Calu3 (cell line): ENCODE measurements at regions not wholly inside any gene's neighbourhood (a gene's known extent, or its start where the extent isn't known, plus 50 kb on each side); places are given as distances from the start of the nearest gene placed in this dataset.

Experiments used
- BruUV-seq: library from RNA; stranded (reverse); fragments of 400-500 nt; replicated peaks from 2 replicates; lab custom pipeline; 2021; lab: Mats Ljungman, UMichigan
- CTCF ChIA-PET: fragments of 300-600 bp; sonication (Branson Sonifier 250); formaldehyde crosslinking; loops from one replicate; lab custom pipeline; 2022; ENCODE audit warnings: antibody characterized with exemption; lab: Charles Lee
- DNase-seq: peaks from one replicate; pipeline ENCODE4 v3.0.0; 2022
- H3K27ac Mint-ChIP-seq: one replicate; pipeline ENCODE4 v1.8.0; 2022; ENCODE audit warnings: mixed read lengths; ENCODE audit not compliant: unreplicated experiment
- H3K27me3 Mint-ChIP-seq: one replicate; pipeline ENCODE4 v1.8.0; 2022; ENCODE audit warnings: mixed read lengths; ENCODE audit not compliant: unreplicated experiment
- H3K36me3 Mint-ChIP-seq: one replicate; pipeline ENCODE4 v1.8.0; 2022; ENCODE audit warnings: mild to moderate bottlenecking, moderate library complexity, mixed read lengths; ENCODE audit not compliant: insufficient read depth, unreplicated experiment
- H3K4me1 Mint-ChIP-seq: one replicate; pipeline ENCODE4 v1.8.0; 2022; ENCODE audit warnings: mild to moderate bottlenecking, low read depth, mixed read lengths; ENCODE audit not compliant: unreplicated experiment
- H3K4me3 Mint-ChIP-seq: one replicate; pipeline ENCODE4 v1.8.0; 2022; ENCODE audit warnings: mild to moderate bottlenecking, low read depth, moderate library complexity, mixed read lengths; ENCODE audit not compliant: unreplicated experiment
- H3K9me3 Mint-ChIP-seq: one replicate; pipeline ENCODE4 v1.8.0; 2022; ENCODE audit warnings: low read depth, mixed read lengths; ENCODE audit not compliant: unreplicated experiment
- intact Hi-C: fragments of 100-400 bp; cut with micrococcal nuclease; formaldehyde crosslinking; loops from one replicate; pipeline ENCODE4 v1.10.0; 2022; ENCODE audit not compliant: unreplicated experiment
- TF ChIP-seq, protein P1 (sequence below): fragments of 200-600 bp; IDR thresholded peaks from one replicate; pipeline ENCODE4 v1.8.0; 2022; ENCODE audit warnings: antibody characterized with exemption; ENCODE audit not compliant: unreplicated experiment

DNA sequence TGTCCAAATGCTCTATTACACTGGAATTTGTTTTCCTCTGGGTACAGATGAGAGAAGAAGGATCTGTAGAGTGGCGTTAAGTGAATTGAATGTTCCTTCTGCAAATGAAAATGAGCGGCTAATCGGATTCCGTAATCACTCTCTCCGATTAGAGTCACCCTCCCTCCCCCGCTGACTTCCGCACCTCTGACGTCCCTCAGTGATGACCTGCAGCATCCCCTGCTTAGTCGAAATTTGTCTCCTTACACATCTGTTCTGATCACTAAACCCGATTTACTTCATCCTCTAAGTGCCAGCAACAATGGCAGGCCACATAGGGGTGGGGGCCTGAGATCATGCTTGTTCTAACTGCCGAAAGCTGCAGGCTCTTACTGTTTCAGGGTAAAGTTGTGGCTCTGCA lies 378.7 kb downstream of the SEC16B start:
- BruUV-seq = no TSS peak
- no peaks in the 10 kb centered on the region for H3K9me3 Mint-ChIP-seq
- CTCF ChIA-PET = no interaction called here
- no peaks in the 10 kb centered on the region for H3K36me3 Mint-ChIP-seq
- H3K27me3 Mint-ChIP-seq = peaks cover 52% of the 10 kb centered on the region
- TF ChIP-seq, protein P1, sequence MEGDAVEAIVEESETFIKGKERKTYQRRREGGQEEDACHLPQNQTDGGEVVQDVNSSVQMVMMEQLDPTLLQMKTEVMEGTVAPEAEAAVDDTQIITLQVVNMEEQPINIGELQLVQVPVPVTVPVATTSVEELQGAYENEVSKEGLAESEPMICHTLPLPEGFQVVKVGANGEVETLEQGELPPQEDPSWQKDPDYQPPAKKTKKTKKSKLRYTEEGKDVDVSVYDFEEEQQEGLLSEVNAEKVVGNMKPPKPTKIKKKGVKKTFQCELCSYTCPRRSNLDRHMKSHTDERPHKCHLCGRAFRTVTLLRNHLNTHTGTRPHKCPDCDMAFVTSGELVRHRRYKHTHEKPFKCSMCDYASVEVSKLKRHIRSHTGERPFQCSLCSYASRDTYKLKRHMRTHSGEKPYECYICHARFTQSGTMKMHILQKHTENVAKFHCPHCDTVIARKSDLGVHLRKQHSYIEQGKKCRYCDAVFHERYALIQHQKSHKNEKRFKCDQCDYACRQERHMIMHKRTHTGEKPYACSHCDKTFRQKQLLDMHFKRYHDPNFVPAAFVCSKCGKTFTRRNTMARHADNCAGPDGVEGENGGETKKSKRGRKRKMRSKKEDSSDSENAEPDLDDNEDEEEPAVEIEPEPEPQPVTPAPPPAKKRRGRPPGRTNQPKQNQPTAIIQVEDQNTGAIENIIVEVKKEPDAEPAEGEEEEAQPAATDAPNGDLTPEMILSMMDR = no peak
- no peak overlapping the region for H3K4me3 Mint-ChIP-seq
- H3K27ac Mint-ChIP-seq = no peak overlapping the region
- DNase-seq = no peak
- intact Hi-C loops = no loop called here
- peaks cover 12% of the 10 kb centered on the region for H3K4me1 Mint-ChIP-seq

DNA sequence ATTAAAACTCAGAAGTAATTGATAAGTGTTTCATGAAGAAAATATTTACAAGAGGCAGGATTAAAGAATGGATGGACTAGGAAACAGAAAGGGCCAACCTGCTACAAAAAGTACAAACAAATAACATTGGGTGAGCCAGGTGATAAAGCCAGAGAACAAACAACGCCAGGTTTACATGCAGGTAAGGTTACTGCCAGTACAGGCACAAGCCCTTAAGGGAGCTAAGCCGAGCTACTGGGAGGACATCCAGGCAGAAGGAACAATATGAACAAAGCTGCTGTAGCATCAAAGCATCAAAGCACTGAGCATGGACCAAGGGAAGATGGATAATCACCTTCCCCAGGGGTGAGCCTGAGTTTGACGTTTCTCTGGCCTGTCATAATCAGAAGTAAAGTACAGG lies 380.7 kb downstream of the SEC16B start:
- Mint-ChIP-seq H3K36me3 (peaks cover 6% of the 10 kb centered on the region), H3K27ac (no peak overlapping the region), H3K9me3 (no peaks in the 10 kb centered on the region), H3K27me3 (peaks cover 32% of the 10 kb centered on the region), H3K4me1 (peaks cover 27% of the 10 kb centered on the region), H3K4me3 (no peak overlapping the region)
- no peak for DNase-seq
- TF ChIP-seq, protein P1 = no peak
- intact Hi-C loops = loop anchor here (5.0 to 10.0 kb wide), 2 partner anchors 334 to 338 kb away; no protein-coding TSS in a partner anchor
- CTCF ChIA-PET = no interaction called here
- BruUV-seq = no TSS peak

DNA sequence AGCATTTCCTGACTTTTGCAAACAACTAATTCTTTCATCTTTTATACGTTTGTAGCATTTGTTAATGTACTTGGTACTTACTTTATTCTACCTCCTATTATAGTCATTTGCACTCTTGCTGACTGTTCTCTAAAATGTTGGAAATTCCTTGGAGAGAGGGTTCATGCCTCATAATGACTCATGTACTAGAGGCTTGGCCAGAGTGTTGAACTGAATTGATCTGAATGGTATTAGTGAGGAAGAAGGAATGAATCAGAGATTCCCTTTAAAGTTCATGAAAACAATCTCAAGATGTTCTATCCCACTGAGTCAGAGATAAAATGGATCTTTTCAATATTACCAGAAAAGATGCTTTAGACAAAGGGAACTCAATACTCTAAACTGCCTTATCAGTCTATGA lies 383.4 kb downstream of the SEC16B start:
- Mint-ChIP-seq H3K27me3 (peaks cover 7% of the 10 kb centered on the region), H3K36me3 (peaks cover 6% of the 10 kb centered on the region), H3K9me3 (no peaks in the 10 kb centered on the region), H3K27ac (peak overlapping the region; percentile 32), H3K4me1 (peaks cover 27% of the 10 kb centered on the region), H3K4me3 (no peak overlapping the region)
- intact Hi-C loops = loop anchor here (5.0 to 10.0 kb wide), 2 partner anchors 332 to 341 kb away; no protein-coding TSS in a partner anchor
- no TSS peak for BruUV-seq
- DNase-seq = no peak
- CTCF ChIA-PET = no interaction called here
- TF ChIP-seq, protein P1 = no peak

DNA sequence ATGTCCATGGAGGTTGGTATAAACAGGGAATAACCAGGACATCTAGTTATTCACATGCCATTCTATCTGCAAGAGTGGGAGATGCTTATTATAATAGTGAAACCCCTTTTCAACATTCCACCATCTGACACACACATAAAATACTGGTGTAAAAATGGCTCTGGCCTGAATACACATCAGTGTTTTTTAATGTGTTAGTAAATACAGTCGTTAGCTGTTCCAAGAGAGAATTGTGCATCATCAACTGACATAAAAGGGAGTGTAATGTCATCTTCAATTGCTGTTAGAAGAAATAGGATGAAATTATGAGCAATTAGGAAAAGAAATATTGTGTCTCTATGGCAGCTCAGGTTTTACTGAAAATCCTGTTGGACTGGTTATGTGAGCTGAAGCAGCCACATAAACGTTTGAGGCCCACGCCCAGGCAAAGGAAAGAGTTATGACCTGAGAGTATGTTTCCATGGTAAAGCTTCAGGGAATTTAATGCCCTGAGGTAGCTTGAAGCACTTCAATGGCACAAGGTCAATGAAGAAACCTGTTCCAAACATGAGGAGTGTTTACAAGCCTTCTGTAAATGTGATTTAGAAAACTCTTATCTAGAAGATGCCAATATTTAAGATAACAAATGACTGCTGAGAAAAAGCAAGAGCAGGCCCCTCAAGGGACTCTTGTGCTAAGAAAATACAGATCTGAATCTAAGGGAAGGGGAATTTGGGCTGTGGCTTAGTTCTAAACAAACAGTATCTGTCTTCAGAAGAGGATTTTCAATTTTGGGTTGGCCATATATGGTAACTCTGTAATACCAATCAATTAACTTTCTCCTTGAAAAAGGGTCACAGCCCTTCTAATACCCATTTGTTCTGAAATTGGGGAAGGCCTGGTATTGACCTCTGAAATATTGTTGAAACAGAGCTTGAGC lies 384.3 kb downstream of the SEC16B start:
- Mint-ChIP-seq H3K9me3 (no peaks in the 10 kb centered on the region), H3K36me3 (peaks cover 6% of the 10 kb centered on the region), H3K27me3 (no peaks in the 10 kb centered on the region), H3K27ac (peak overlapping the region; percentile 32), H3K4me1 (peaks cover 27% of the 10 kb centered on the region), H3K4me3 (no peak overlapping the region)
- DNase-seq = peak; percentile 67
- TF ChIP-seq, protein P1 = no peak
- intact Hi-C loops = loop anchor here (5.0 to 10.0 kb wide), 2 partner anchors 331 to 342 kb away; no protein-coding TSS in a partner anchor
- CTCF ChIA-PET = interaction anchor here (0.9 kb wide), 1 partner anchor 28 kb away, joined by 3 read pairs; no protein-coding TSS in a partner anchor
- BruUV-seq = no TSS peak
